HuH-7.5 (cell line): ENCODE measurements at regions not wholly inside any gene's neighbourhood (a gene's known extent, or its start where the extent isn't known, plus 50 kb on each side); places are given as distances from the start of the nearest gene placed in this dataset.
"Not testable (repeated sequence)": the region's sequence is repeated elsewhere in the genome, so short reads cannot be mapped to it uniquely, and the experiment has no call there.

Experiments
- DNase-seq: peaks from one replicate; pipeline ENCODE4 v3.0.0; 2011; ENCODE audit warnings: low spot score

- DNase-seq = not testable (repeated sequence)
These were observed 211.3 kb downstream of the SPATA31A1 start for GRCh38 chr9:39566782-39567181.

GRCh38 chr9:39567396-39567795 lies 211.9 kb downstream of the SPATA31A1 start:
- DNase-seq = not testable (repeated sequence)

GRCh38 chr9:39568900-39569299 lies 213.4 kb downstream of the SPATA31A1 start:
- not testable (repeated sequence) for DNase-seq

GRCh38 chr9:39573024-39574022 lies 217.9 kb downstream of the SPATA31A1 start:
- not testable (repeated sequence) for DNase-seq

GRCh38 chr9:39579000-39579399 lies 223.5 kb downstream of the SPATA31A1 start:
- not testable (repeated sequence) for DNase-seq

GRCh38 chr9:39581296-39581695 lies 225.8 kb downstream of the SPATA31A1 start:
- DNase-seq = not testable (repeated sequence)

GRCh38 chr9:39582677-39583412 lies 227.4 kb downstream of the SPATA31A1 start:
- DNase-seq = not testable (repeated sequence)

GRCh38 chr9:39583413-39583747 lies 227.9 kb downstream of the SPATA31A1 start:
- DNase-seq = not testable (repeated sequence)

GRCh38 chr9:39585233-39585632 lies 229.8 kb downstream of the SPATA31A1 start:
- DNase-seq = not testable (repeated sequence)

- peak; percentile 0 for DNase-seq
These were observed 232.5 kb downstream of the SPATA31A1 start for GRCh38 chr9:39587844-39588499.

- peak; percentile 1 for DNase-seq
These were observed 233.2 kb downstream of the SPATA31A1 start for GRCh38 chr9:39588500-39589137.

- not testable (repeated sequence) for DNase-seq
These were observed 248.6 kb downstream of the SPATA31A1 start for GRCh38 chr9:39604089-39604488.

- DNase-seq = not testable (repeated sequence)
These were observed 256.2 kb downstream of the SPATA31A1 start for GRCh38 chr9:39611449-39612231.

GRCh38 chr9:39616480-39616879 lies 261.0 kb downstream of the SPATA31A1 start:
- DNase-seq = not testable (repeated sequence)

- not testable (repeated sequence) for DNase-seq
These were observed 268.6 kb downstream of the SPATA31A1 start for GRCh38 chr9:39624048-39624447.

GRCh38 chr9:39632071-39632470 lies 276.6 kb downstream of the SPATA31A1 start:
- DNase-seq = not testable (repeated sequence)

- not testable (repeated sequence) for DNase-seq
These were observed 293.6 kb downstream of the SPATA31A1 start for GRCh38 chr9:39649029-39649428.

GRCh38 chr9:39656960-39657603 lies 301.6 kb downstream of the SPATA31A1 start:
- not testable (repeated sequence) for DNase-seq

GRCh38 chr9:39663020-39663419 lies 307.6 kb downstream of the SPATA31A1 start:
- not testable (repeated sequence) for DNase-seq

- not testable (repeated sequence) for DNase-seq
These were observed 308.2 kb downstream of the SPATA31A1 start for GRCh38 chr9:39663713-39664112.
